HepG2 (cell line): ENCODE measurements at regions not wholly inside any gene's neighbourhood (a gene's known extent, or its start where the extent isn't known, plus 50 kb on each side); places are given as distances from the start of the nearest gene placed in this dataset.

Source experiments
- EEA1 ChIP-seq: sonication (generic); formaldehyde crosslinking; IDR thresholded peaks from 2 replicates; pipeline ENCODE4 v1.5.1; 2020; ENCODE audit warnings: mild to moderate bottlenecking, missing genetic modification reagents, borderline replicate concordance
- IKZF1 ChIP-seq: fragments of 450-650 bp; IDR thresholded peaks from 2 replicates; pipeline ENCODE4 v1.7.1; 2016
- KLF15 ChIP-seq: sonication (generic); formaldehyde crosslinking; IDR thresholded peaks from 2 replicates; pipeline ENCODE4 v1.8.1; 2023; ENCODE audit warnings: borderline replicate concordance, mild to moderate bottlenecking, inconsistent platforms, missing genetic modification reagents, mixed read lengths
- PPARG ChIP-seq: conservative IDR thresholded peaks from 2 replicates; pipeline ENCODE4 v1.6.1; 2016; ENCODE audit warnings: missing biosample characterization, missing genetic modification reagents
- PTBP1 ChIP-seq: fragments of 200-400 bp; formaldehyde crosslinking; IDR thresholded peaks from 2 replicates; pipeline ENCODE4 v1.6.1; 2018; ENCODE audit warnings: low read length, low read depth; ENCODE audit not compliant: poor library complexity, severe bottlenecking
- RAD21 ChIP-seq: fragments of 450-650 bp; formaldehyde crosslinking; IDR thresholded peaks from 2 replicates; pipeline ENCODE4 v1.5.0; 2020; ENCODE audit warnings: mild to moderate bottlenecking
- SALL2 ChIP-seq: sonication (generic); formaldehyde crosslinking; IDR thresholded peaks from 2 replicates; pipeline ENCODE4 v1.8.1; 2023; ENCODE audit warnings: mild to moderate bottlenecking, missing genetic modification reagents, inconsistent platforms
- SP1 ChIP-seq, 2 experiments: fragments of 450-650 bp in 1 of 2; sonication (generic) in 1 of 2; formaldehyde crosslinking in 1 of 2; IDR thresholded peaks; 2 replicates each; pipeline versions ENCODE4 v1.4.0 to v1.6.1; 2016 to 2020; ENCODE audit warnings: missing genetic modification reagents in 1 of 2
- SP2 ChIP-seq: sonication (generic); formaldehyde crosslinking; IDR thresholded peaks from 2 replicates; pipeline ENCODE4 v1.5.1; 2020; ENCODE audit warnings: mild to moderate bottlenecking, missing genetic modification reagents
- TSC22D2 ChIP-seq: sonication (generic); formaldehyde crosslinking; IDR thresholded peaks from 2 replicates; pipeline ENCODE4 v1.5.1; 2020; ENCODE audit warnings: missing genetic modification reagents, mild to moderate bottlenecking, borderline replicate concordance
- ZNF263 ChIP-seq: sonication (generic); formaldehyde crosslinking; IDR thresholded peaks from 2 replicates; pipeline ENCODE4 v1.4.0; 2020; ENCODE audit warnings: missing genetic modification reagents
- ZNF552 ChIP-seq: sonication (generic); formaldehyde crosslinking; IDR thresholded peaks from 2 replicates; pipeline ENCODE4 v1.9.0; 2022; ENCODE audit warnings: missing genetic modification reagents, mild to moderate bottlenecking, borderline replicate concordance
- TF ChIP-seq, protein P1 (sequence below): sonication (generic); formaldehyde crosslinking; IDR thresholded peaks from 2 replicates; pipeline ENCODE4 v1.4.0; 2020; ENCODE audit warnings: mild to moderate bottlenecking, missing genetic modification reagents, borderline replicate concordance
- TF ChIP-seq, protein P2 (sequence below): sonication (generic); IDR thresholded peaks from 2 replicates; pipeline ENCODE4 v1.6.1; 2016; ENCODE audit warnings: low read depth, borderline replicate concordance
- TF ChIP-seq, protein P3 (sequence below): sonication (generic); formaldehyde crosslinking; IDR thresholded peaks from 2 replicates; pipeline ENCODE4 v1.4.0; 2020; ENCODE audit warnings: mild to moderate bottlenecking, missing genetic modification reagents
- TF ChIP-seq, protein P4 (sequence below): sonication (generic); formaldehyde crosslinking; IDR thresholded peaks from 2 replicates; pipeline ENCODE4 v1.9.0; 2021; ENCODE audit warnings: missing genetic modification reagents, mild to moderate bottlenecking, borderline replicate concordance
- TF ChIP-seq, protein P5 (sequence below): sonication (generic); formaldehyde crosslinking; IDR thresholded peaks from 2 replicates; pipeline ENCODE4 v1.9.0; 2021; ENCODE audit warnings: missing genetic modification reagents, borderline replicate concordance
- TF ChIP-seq, protein P6 (sequence below): sonication (generic); formaldehyde crosslinking; IDR thresholded peaks from 2 replicates; pipeline ENCODE4 v1.4.0; 2020; ENCODE audit warnings: missing genetic modification reagents
- TF ChIP-seq, protein P7 (sequence below): IDR thresholded peaks from 2 replicates; pipeline ENCODE4 v1.6.1; 2016

DNA sequence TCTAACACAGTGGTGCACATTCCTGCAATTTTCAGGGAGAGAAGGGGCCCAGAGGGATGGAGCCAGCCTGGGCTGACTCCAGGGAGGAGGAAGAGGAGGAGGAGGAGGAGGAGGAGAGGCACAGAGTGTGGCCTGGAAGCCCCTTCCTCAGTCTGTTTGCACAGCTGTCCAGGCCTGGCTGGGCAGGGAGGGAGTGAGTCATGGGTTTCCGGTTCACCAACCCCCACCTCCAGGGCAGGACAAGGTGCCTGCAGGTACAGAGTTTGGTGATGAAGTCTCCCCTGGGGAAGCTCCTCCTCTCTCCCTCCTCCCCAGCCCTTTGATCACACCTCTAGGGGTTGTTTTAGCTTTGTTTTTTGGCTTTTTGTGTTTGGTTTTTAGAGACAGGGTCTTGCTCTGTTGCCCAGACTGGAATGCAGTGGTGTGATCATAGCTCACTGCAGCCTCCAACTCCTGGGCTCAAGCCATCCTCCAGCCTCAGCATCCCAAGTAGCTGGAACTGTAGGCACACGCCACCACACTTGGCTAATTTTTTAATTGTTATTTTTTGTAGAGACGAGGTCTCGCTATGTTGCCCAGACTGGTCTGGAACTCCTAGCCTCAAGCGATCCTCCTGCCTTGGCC, 77.5 kb upstream of the CUX1 start (continued):
- TF ChIP-seq, protein P1, sequence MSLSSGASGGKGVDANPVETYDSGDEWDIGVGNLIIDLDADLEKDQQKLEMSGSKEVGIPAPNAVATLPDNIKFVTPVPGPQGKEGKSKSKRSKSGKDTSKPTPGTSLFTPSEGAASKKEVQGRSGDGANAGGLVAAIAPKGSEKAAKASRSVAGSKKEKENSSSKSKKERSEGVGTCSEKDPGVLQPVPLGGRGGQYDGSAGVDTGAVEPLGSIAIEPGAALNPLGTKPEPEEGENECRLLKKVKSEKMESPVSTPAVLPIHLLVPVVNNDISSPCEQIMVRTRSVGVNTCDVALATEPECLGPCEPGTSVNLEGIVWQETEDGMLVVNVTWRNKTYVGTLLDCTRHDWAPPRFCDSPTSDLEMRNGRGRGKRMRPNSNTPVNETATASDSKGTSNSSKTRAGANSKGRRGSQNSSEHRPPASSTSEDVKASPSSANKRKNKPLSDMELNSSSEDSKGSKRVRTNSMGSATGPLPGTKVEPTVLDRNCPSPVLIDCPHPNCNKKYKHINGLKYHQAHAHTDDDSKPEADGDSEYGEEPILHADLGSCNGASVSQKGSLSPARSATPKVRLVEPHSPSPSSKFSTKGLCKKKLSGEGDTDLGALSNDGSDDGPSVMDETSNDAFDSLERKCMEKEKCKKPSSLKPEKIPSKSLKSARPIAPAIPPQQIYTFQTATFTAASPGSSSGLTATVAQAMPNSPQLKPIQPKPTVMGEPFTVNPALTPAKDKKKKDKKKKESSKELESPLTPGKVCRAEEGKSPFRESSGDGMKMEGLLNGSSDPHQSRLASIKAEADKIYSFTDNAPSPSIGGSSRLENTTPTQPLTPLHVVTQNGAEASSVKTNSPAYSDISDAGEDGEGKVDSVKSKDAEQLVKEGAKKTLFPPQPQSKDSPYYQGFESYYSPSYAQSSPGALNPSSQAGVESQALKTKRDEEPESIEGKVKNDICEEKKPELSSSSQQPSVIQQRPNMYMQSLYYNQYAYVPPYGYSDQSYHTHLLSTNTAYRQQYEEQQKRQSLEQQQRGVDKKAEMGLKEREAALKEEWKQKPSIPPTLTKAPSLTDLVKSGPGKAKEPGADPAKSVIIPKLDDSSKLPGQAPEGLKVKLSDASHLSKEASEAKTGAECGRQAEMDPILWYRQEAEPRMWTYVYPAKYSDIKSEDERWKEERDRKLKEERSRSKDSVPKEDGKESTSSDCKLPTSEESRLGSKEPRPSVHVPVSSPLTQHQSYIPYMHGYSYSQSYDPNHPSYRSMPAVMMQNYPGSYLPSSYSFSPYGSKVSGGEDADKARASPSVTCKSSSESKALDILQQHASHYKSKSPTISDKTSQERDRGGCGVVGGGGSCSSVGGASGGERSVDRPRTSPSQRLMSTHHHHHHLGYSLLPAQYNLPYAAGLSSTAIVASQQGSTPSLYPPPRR (CRISPR knock-in tag) = no peak
- TF ChIP-seq SP2 (CRISPR knock-in tag) = no peak
- no peak for TF ChIP-seq SP1 (IDR thresholded peaks at IDR 0.05)
- no peak for TF ChIP-seq SP1 (CRISPR knock-in tag; IDR thresholded peaks at IDR 0.05)
- TF ChIP-seq RAD21 (CRISPR knock-in tag) = no peak
- TF ChIP-seq, protein P2, sequence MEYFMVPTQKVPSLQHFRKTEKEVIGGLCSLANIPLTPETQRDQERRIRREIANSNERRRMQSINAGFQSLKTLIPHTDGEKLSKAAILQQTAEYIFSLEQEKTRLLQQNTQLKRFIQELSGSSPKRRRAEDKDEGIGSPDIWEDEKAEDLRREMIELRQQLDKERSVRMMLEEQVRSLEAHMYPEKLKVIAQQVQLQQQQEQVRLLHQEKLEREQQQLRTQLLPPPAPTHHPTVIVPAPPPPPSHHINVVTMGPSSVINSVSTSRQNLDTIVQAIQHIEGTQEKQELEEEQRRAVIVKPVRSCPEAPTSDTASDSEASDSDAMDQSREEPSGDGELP = peak; percentile 94
- TF ChIP-seq ZNF263 (CRISPR knock-in tag) = peak; percentile 97
- TF ChIP-seq PPARG (CRISPR knock-in tag) = no peak
- TF ChIP-seq IKZF1 = no peak
- TF ChIP-seq, protein P3, sequence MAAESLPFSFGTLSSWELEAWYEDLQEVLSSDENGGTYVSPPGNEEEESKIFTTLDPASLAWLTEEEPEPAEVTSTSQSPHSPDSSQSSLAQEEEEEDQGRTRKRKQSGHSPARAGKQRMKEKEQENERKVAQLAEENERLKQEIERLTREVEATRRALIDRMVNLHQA (CRISPR knock-in tag) = no peak
- TF ChIP-seq, protein P4, sequence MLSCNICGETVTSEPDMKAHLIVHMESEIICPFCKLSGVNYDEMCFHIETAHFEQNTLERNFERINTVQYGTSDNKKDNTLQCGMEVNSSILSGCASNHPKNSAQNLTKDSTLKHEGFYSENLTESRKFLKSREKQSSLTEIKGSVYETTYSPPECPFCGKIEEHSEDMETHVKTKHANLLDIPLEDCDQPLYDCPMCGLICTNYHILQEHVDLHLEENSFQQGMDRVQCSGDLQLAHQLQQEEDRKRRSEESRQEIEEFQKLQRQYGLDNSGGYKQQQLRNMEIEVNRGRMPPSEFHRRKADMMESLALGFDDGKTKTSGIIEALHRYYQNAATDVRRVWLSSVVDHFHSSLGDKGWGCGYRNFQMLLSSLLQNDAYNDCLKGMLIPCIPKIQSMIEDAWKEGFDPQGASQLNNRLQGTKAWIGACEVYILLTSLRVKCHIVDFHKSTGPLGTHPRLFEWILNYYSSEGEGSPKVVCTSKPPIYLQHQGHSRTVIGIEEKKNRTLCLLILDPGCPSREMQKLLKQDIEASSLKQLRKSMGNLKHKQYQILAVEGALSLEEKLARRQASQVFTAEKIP (CRISPR knock-in tag) = no peak
- no peak for TF ChIP-seq EEA1
- TF ChIP-seq, protein P5, sequence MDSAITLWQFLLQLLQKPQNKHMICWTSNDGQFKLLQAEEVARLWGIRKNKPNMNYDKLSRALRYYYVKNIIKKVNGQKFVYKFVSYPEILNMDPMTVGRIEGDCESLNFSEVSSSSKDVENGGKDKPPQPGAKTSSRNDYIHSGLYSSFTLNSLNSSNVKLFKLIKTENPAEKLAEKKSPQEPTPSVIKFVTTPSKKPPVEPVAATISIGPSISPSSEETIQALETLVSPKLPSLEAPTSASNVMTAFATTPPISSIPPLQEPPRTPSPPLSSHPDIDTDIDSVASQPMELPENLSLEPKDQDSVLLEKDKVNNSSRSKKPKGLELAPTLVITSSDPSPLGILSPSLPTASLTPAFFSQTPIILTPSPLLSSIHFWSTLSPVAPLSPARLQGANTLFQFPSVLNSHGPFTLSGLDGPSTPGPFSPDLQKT = no peak
- TF ChIP-seq PTBP1 = no peak
- TF ChIP-seq SALL2 (CRISPR knock-in tag) = no peak
- no peak for TF ChIP-seq KLF15 (CRISPR knock-in tag)
- TF ChIP-seq, protein P6, sequence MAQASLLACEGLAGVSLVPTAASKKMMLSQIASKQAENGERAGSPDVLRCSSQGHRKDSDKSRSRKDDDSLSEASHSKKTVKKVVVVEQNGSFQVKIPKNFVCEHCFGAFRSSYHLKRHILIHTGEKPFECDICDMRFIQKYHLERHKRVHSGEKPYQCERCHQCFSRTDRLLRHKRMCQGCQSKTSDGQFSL (CRISPR knock-in tag) = no peak
- TF ChIP-seq TSC22D2 (CRISPR knock-in tag) = no peak
- TF ChIP-seq, protein P7, sequence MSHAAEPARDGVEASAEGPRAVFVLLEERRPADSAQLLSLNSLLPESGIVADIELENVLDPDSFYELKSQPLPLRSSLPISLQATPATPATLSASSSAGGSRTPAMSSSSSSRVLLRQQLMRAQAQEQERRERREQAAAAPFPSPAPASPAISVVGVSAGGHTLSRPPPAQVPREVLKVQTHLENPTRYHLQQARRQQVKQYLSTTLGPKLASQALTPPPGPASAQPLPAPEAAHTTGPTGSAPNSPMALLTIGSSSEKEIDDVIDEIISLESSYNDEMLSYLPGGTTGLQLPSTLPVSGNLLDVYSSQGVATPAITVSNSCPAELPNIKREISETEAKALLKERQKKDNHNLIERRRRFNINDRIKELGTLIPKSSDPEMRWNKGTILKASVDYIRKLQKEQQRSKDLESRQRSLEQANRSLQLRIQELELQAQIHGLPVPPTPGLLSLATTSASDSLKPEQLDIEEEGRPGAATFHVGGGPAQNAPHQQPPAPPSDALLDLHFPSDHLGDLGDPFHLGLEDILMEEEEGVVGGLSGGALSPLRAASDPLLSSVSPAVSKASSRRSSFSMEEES (CRISPR knock-in tag) = 0 out of 2 replicates have a peak, but pooled peaks have one; percentile 47
- no peak for TF ChIP-seq ZNF552
